Upper lobe of left lung (tissue), 4 donors: ENCODE measurements at regions not wholly inside any gene's neighbourhood (a gene's known extent, or its start where the extent isn't known, plus 50 kb on each side); places are given as distances from the start of the nearest gene placed in this dataset.

ENCODE experiments used
- EP300 ChIP-seq, 4 donors: sonication (generic); formaldehyde crosslinking; IDR thresholded peaks; one replicate each; pipeline ENCODE4 v1.5.1; 2017; ENCODE audit warnings: antibody characterized with exemption in 4 of 4, control low read depth in 2 of 4
- POLR2A ChIP-seq, 4 donors: fragments of 450-650 bp; IDR thresholded peaks; one replicate each; pipeline ENCODE4 v1.5.1; 2016 to 2017; ENCODE audit warnings: antibody characterized with exemption in 4 of 4, mild to moderate bottlenecking in 2 of 4
- TF ChIP-seq, protein P1 (sequence below), 6 experiments: fragments of 450-650 bp in 4 of 6; fragments of 200-600 bp in 2 of 6; sonication (generic) in 2 of 6; IDR thresholded peaks; one replicate each; pipeline ENCODE4 v1.5.1; 2016 to 2019; ENCODE audit warnings: antibody characterized with exemption in 6 of 6

DNA sequence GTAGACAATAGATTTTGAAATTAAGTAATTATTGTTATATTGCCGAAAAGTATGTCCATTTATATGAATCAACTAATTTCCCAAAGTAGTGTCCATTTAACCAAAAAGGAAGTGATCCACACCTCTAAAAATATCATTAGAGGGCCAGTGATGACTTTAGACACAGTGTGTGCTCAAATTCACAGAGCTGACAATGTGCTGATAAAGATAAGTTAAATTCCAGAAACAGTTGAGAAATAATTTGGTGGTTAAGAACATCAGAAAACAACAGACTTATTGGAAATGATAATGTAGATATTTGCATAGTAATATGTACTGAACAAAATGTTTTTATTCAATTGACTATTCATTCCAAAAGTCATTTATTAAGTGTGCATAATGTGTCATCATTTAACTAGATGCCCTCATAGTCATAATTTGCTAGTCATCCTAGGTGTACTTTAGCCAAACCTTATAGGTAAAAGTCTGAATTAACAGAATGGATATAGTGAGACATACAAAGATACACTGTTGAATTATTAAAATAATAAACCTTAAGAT lies 230.2 kb upstream of the ADAMTS9 start:
- TF ChIP-seq, protein P1, sequence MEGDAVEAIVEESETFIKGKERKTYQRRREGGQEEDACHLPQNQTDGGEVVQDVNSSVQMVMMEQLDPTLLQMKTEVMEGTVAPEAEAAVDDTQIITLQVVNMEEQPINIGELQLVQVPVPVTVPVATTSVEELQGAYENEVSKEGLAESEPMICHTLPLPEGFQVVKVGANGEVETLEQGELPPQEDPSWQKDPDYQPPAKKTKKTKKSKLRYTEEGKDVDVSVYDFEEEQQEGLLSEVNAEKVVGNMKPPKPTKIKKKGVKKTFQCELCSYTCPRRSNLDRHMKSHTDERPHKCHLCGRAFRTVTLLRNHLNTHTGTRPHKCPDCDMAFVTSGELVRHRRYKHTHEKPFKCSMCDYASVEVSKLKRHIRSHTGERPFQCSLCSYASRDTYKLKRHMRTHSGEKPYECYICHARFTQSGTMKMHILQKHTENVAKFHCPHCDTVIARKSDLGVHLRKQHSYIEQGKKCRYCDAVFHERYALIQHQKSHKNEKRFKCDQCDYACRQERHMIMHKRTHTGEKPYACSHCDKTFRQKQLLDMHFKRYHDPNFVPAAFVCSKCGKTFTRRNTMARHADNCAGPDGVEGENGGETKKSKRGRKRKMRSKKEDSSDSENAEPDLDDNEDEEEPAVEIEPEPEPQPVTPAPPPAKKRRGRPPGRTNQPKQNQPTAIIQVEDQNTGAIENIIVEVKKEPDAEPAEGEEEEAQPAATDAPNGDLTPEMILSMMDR (IDR thresholded peaks at IDR 0.05) = no peak
- no peak for TF ChIP-seq POLR2A (IDR thresholded peaks at IDR 0.05)
- peak in 1 of 4 donors; percentile 56 for TF ChIP-seq EP300 (IDR thresholded peaks at IDR 0.05)
